ENCODE measurements at regions not wholly inside any gene's neighbourhood (a gene's known extent, or its start where the extent isn't known, plus 50 kb on each side); places are given as distances from the start of the nearest gene placed in this dataset.

DNA sequence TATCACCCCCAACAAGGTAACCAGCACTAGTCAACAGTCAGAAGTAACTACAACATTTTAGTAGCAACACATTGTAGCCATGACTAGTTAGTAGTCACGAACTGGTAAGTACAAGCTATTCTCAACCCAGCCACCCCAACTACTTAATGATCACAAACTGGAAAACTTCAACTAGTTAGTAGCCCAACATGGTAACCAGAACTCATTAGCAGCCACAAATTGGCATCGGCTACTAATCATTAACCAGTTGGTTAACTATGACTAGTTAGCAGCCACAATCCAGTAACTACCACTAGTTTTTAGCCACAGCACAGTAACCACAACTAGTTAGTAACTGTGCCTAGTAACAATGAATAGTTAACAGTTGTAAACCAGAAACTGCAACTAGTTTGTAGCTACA lies 385.1 kb upstream of the CXorf51B start:
- TF ChIP-seq, protein P1, sequence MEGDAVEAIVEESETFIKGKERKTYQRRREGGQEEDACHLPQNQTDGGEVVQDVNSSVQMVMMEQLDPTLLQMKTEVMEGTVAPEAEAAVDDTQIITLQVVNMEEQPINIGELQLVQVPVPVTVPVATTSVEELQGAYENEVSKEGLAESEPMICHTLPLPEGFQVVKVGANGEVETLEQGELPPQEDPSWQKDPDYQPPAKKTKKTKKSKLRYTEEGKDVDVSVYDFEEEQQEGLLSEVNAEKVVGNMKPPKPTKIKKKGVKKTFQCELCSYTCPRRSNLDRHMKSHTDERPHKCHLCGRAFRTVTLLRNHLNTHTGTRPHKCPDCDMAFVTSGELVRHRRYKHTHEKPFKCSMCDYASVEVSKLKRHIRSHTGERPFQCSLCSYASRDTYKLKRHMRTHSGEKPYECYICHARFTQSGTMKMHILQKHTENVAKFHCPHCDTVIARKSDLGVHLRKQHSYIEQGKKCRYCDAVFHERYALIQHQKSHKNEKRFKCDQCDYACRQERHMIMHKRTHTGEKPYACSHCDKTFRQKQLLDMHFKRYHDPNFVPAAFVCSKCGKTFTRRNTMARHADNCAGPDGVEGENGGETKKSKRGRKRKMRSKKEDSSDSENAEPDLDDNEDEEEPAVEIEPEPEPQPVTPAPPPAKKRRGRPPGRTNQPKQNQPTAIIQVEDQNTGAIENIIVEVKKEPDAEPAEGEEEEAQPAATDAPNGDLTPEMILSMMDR (IDR thresholded peaks at IDR 0.05) = no peak
- no peak for TF ChIP-seq POLR2A (IDR thresholded peaks at IDR 0.05)
- TF ChIP-seq POLR2AphosphoS5 (IDR thresholded peaks at IDR 0.05) = no peak

Measured in stomach (tissue), 4 donors.